Stimulated activated CD4-positive, alpha-beta T cell treated with anti-CD3 and anti-CD28 coated beads, Interleukin-2, amount 100 ng/mL, for 48 hours (primary cell): ENCODE measurements at regions not wholly inside any gene's neighbourhood (a gene's known extent, or its start where the extent isn't known, plus 50 kb on each side); places are given as distances from the start of the nearest gene placed in this dataset.
"Not testable (repeated sequence)": the region's sequence is repeated elsewhere in the genome, so short reads cannot be mapped to it uniquely, and the experiment has no call there.

Experiments used
- DNase-seq, 2 donors: peaks; one replicate each; pipeline ENCODE4 v3.0.0-alpha.2; 2020

GRCh38 chr12:76666290-76666835 is 97.6 kb upstream of the ZDHHC17 start:
- DNase-seq, result no peak

GRCh38 chr12:76669981-76670380 is 93.9 kb upstream of the ZDHHC17 start:
- no peak for DNase-seq

GRCh38 chr12:76670776-76671175 is 93.1 kb upstream of the ZDHHC17 start:
- no peak for DNase-seq

- no peak for DNase-seq
Measured at GRCh38 chr12:76674669-76675315, 89.1 kb upstream of the ZDHHC17 start.

GRCh38 chr12:76676261-76676660 is 87.7 kb upstream of the ZDHHC17 start:
- not testable (repeated sequence) for DNase-seq

- no peak for DNase-seq
Measured at GRCh38 chr12:76678992-76679391, 84.9 kb upstream of the ZDHHC17 start.

- no peak for DNase-seq
Measured at GRCh38 chr12:76679778-76680177, 84.1 kb upstream of the ZDHHC17 start.

GRCh38 chr12:76680940-76681339 is 83.0 kb upstream of the ZDHHC17 start:
- no peak for DNase-seq

- DNase-seq, result no peak
Measured at GRCh38 chr12:76685246-76685678, 78.7 kb upstream of the ZDHHC17 start.

GRCh38 chr12:76687981-76688380 is 75.9 kb upstream of the ZDHHC17 start:
- no peak for DNase-seq

GRCh38 chr12:76688631-76689030 is 75.3 kb upstream of the ZDHHC17 start:
- no peak for DNase-seq

GRCh38 chr12:76690921-76691700 is 72.8 kb upstream of the ZDHHC17 start:
- no peak for DNase-seq

- no peak for DNase-seq
Measured at GRCh38 chr12:76692846-76693245, 71.1 kb upstream of the ZDHHC17 start.

- DNase-seq, result no peak
Measured at GRCh38 chr12:76694369-76694768, 69.5 kb upstream of the ZDHHC17 start.

- no peak for DNase-seq
Measured at GRCh38 chr12:76696186-76696585, 67.7 kb upstream of the ZDHHC17 start.

GRCh38 chr12:76697849-76698248 is 66.1 kb upstream of the ZDHHC17 start:
- no peak for DNase-seq

- no peak for DNase-seq
Measured at GRCh38 chr12:76698316-76698715, 65.6 kb upstream of the ZDHHC17 start.

GRCh38 chr12:76698966-76699365 is 64.9 kb upstream of the ZDHHC17 start:
- DNase-seq, result no peak

- DNase-seq, result no peak
Measured at GRCh38 chr12:76701690-76702089, 62.2 kb upstream of the ZDHHC17 start.

- no peak for DNase-seq
Measured at GRCh38 chr12:76702946-76703345, 61.0 kb upstream of the ZDHHC17 start.

GRCh38 chr12:76704693-76705092 is 59.2 kb upstream of the ZDHHC17 start:
- DNase-seq, result no peak

- no peak for DNase-seq
Measured at GRCh38 chr12:76706101-76706500, 57.8 kb upstream of the ZDHHC17 start.

- DNase-seq, result no peak
Measured at GRCh38 chr12:76706761-76707160, 57.2 kb upstream of the ZDHHC17 start.

- no peak for DNase-seq
Measured at GRCh38 chr12:76707772-76708171, 56.1 kb upstream of the ZDHHC17 start.
